Caco-2 (cell line): ENCODE measurements at regions not wholly inside any gene's neighbourhood (a gene's known extent, or its start where the extent isn't known, plus 50 kb on each side); places are given as distances from the start of the nearest gene placed in this dataset.

Experiments used
- BruUV-seq: library from RNA; stranded (reverse); fragments of 400-500 nt; replicated peaks from 2 replicates; lab custom pipeline; 2021; lab: Mats Ljungman, UMichigan
- CTCF ChIA-PET: fragments of 300-600 bp; sonication (Branson Sonifier 250); formaldehyde crosslinking; loops from one replicate; lab custom pipeline; 2022; ENCODE audit warnings: antibody characterized with exemption; lab: Charles Lee
- POLR2A ChIA-PET: fragments of 300-600 bp; sonication (Branson Sonifier 250); formaldehyde crosslinking; loops from one replicate; lab custom pipeline; 2022; ENCODE audit warnings: antibody characterized with exemption; lab: Charles Lee
- DNase-seq, 2 experiments: peaks; one replicate each; pipeline versions ENCODE4 v3.0.0 to v3.0.0-alpha.2; 2020 to 2022
- H3K27me3 ChIP-seq: replicated peaks from 2 replicates; pipeline ENCODE4 v1.6.0; 2011; ENCODE audit warnings: low read length; ENCODE audit not compliant: control insufficient read depth, insufficient read depth
- H3K36me3 ChIP-seq: 2 replicates; pipeline ENCODE4 v1.5.1; 2011; ENCODE audit warnings: low read length; ENCODE audit not compliant: control insufficient read depth, insufficient read depth
- H3K4me1 ChIP-seq: fragments of 250-450 bp; sonication (Bioruptor Pico); 2 replicates; pipeline ENCODE4 v1.5.1; 2020; ENCODE audit warnings: mild to moderate bottlenecking
- H3K4me3 ChIP-seq: 2 replicates; pipeline ENCODE4 v1.5.1; 2011; ENCODE audit warnings: low read depth, mild to moderate bottlenecking, control low read depth, low read length
- H3K9me3 ChIP-seq: fragments of 250-450 bp; sonication (Bioruptor Pico); 2 replicates; pipeline ENCODE4 v1.5.1; 2020; ENCODE audit warnings: mild to moderate bottlenecking, moderate library complexity
- H3K27ac Mint-ChIP-seq: one replicate; pipeline ENCODE4 v1.8.0; 2022; ENCODE audit warnings: mixed read lengths; ENCODE audit not compliant: unreplicated experiment
- H3K27me3 Mint-ChIP-seq: one replicate; pipeline ENCODE4 v1.8.0; 2022; ENCODE audit warnings: mixed read lengths; ENCODE audit not compliant: insufficient read depth, unreplicated experiment
- H3K36me3 Mint-ChIP-seq: one replicate; pipeline ENCODE4 v1.8.0; 2022; ENCODE audit warnings: mild to moderate bottlenecking, mixed read lengths; ENCODE audit not compliant: insufficient read depth, unreplicated experiment
- H3K4me1 Mint-ChIP-seq: one replicate; pipeline ENCODE4 v1.8.0; 2022; ENCODE audit warnings: low read depth, mixed read lengths; ENCODE audit not compliant: unreplicated experiment
- H3K4me3 Mint-ChIP-seq: one replicate; pipeline ENCODE4 v1.8.0; 2022; ENCODE audit warnings: mild to moderate bottlenecking, moderate library complexity, mixed read lengths; ENCODE audit not compliant: unreplicated experiment
- H3K9me3 Mint-ChIP-seq: one replicate; pipeline ENCODE4 v1.8.0; 2022; ENCODE audit warnings: mixed read lengths; ENCODE audit not compliant: unreplicated experiment
- CTCF ChIP-seq, 2 experiments: fragments of 200-600 bp in 1 of 2; IDR thresholded peaks; 1 replicate in 1 of 2; 2 replicates in 1 of 2; pipeline versions ENCODE4 v1.5.1 to v1.8.0; 2011 to 2022; ENCODE audit warnings: antibody characterized with exemption in 1 of 2, control low read depth in 1 of 2, inconsistent platforms in 1 of 2, low read depth in 1 of 2, low read length in 1 of 2, mild to moderate bottlenecking in 1 of 2, moderate library complexity in 1 of 2; ENCODE audit not compliant: insufficient read depth in 1 of 2, severe bottlenecking in 1 of 2, unreplicated experiment in 1 of 2
- intact Hi-C: fragments of 100-400 bp; cut with micrococcal nuclease; formaldehyde crosslinking; loops from one replicate; pipeline ENCODE4 v1.10.0; 2022; ENCODE audit not compliant: unreplicated experiment

- H3K27me3 Mint-ChIP-seq, result no peaks in the 10 kb centered on the region
- Histone ChIP-seq H3K9me3 (no peaks in the 10 kb centered on the region), H3K36me3 (no peaks in the 10 kb centered on the region), H3K27me3 (no peaks in the 10 kb centered on the region), H3K4me1 (no peaks in the 10 kb centered on the region), H3K4me3 (no peak overlapping the region)
- ChIA-PET CTCF (no interaction called here), POLR2A (no interaction called here)
- no peak for DNase-seq
- no peak overlapping the region for H3K27ac Mint-ChIP-seq
- no peaks in the 10 kb centered on the region for H3K36me3 Mint-ChIP-seq
- no TSS peak for BruUV-seq
- H3K4me3 Mint-ChIP-seq, result no peak overlapping the region
- peaks cover 5% of the 10 kb centered on the region for H3K9me3 Mint-ChIP-seq
- intact Hi-C loops, result no loop called here
- H3K4me1 Mint-ChIP-seq, result peaks cover 7% of the 10 kb centered on the region
- no peak for TF ChIP-seq CTCF (IDR thresholded peaks at IDR 0.05; ENCODE audit: insufficient read depth in 1 of 2, low read depth in 1 of 2, low read length in 1 of 2, severe bottlenecking in 1 of 2, unreplicated experiment in 1 of 2)
These were observed 142.0 kb downstream of the ACTR3 start for GRCh38 chr2:114031605-114032505.

- H3K36me3 ChIP-seq, result no peaks in the 10 kb centered on the region
- DNase-seq, result no peak
- H3K4me1 ChIP-seq, result no peaks in the 10 kb centered on the region
- ChIA-PET POLR2A (no interaction called here), CTCF (no interaction called here)
- H3K4me3 ChIP-seq, result no peak overlapping the region
- BruUV-seq, result no TSS peak
- H3K9me3 ChIP-seq, result no peaks in the 10 kb centered on the region
- H3K27me3 ChIP-seq, result no peaks in the 10 kb centered on the region
- peaks cover 4% of the 10 kb centered on the region for H3K36me3 Mint-ChIP-seq
- no peak overlapping the region for H3K27ac Mint-ChIP-seq
- peaks cover 7% of the 10 kb centered on the region for H3K4me1 Mint-ChIP-seq
- TF ChIP-seq CTCF (IDR thresholded peaks at IDR 0.05; ENCODE audit: insufficient read depth in 1 of 2, low read depth in 1 of 2, low read length in 1 of 2, severe bottlenecking in 1 of 2, unreplicated experiment in 1 of 2), result no peak
- no peak overlapping the region for H3K4me3 Mint-ChIP-seq
- no peaks in the 10 kb centered on the region for H3K27me3 Mint-ChIP-seq
- intact Hi-C loops, result no loop called here
- peaks cover 13% of the 10 kb centered on the region for H3K9me3 Mint-ChIP-seq
These were observed 142.8 kb downstream of the ACTR3 start for GRCh38 chr2:114032705-114033104.

GRCh38 chr2:114034742-114035141 lies 144.9 kb downstream of the ACTR3 start:
- Mint-ChIP-seq H3K27me3 (no peaks in the 10 kb centered on the region), H3K9me3 (peaks cover 14% of the 10 kb centered on the region), H3K36me3 (peaks cover 5% of the 10 kb centered on the region), H3K4me1 (peaks cover 7% of the 10 kb centered on the region), H3K4me3 (no peak overlapping the region), H3K27ac (no peak overlapping the region)
- no TSS peak for BruUV-seq
- CTCF ChIA-PET, result no interaction called here
- no peak for DNase-seq
- TF ChIP-seq CTCF (IDR thresholded peaks at IDR 0.05; ENCODE audit: insufficient read depth in 1 of 2, low read depth in 1 of 2, low read length in 1 of 2, severe bottlenecking in 1 of 2, unreplicated experiment in 1 of 2), result no peak
- intact Hi-C loops, result no loop called here
- H3K27me3 ChIP-seq, result no peaks in the 10 kb centered on the region
- POLR2A ChIA-PET, result no interaction called here
- no peak overlapping the region for H3K4me3 ChIP-seq
- no peaks in the 10 kb centered on the region for H3K9me3 ChIP-seq
- H3K36me3 ChIP-seq, result no peaks in the 10 kb centered on the region
- H3K4me1 ChIP-seq, result no peaks in the 10 kb centered on the region
